HG02798 (cell line): ENCODE measurements at regions not wholly inside any gene's neighbourhood (a gene's known extent, or its start where the extent isn't known, plus 50 kb on each side); places are given as distances from the start of the nearest gene placed in this dataset.

Experiments
- ATAC-seq: cut with Tn5 transposase; IDR thresholded peaks from one replicate; pipeline ENCODE4 v1.9.1; 2021; ENCODE audit warnings: mild to moderate bottlenecking; ENCODE audit not compliant: unreplicated experiment, poor library complexity

GRCh38 chr12:76135456-76135855 lies 51.0 kb upstream of the NAP1L1 start:
- no peak for ATAC-seq
